DMS153 treated with DMSO at 0.1 percent for 48 hours (cell line): ENCODE measurements at regions not wholly inside any gene's neighbourhood (a gene's known extent, or its start where the extent isn't known, plus 50 kb on each side); places are given as distances from the start of the nearest gene placed in this dataset.

Experiments
- DNase-seq: peaks from one replicate; lab custom pipeline; 2025; ENCODE audit not compliant: unreplicated experiment; lab: John Stamatoyannopoulos, UW

- DNase-seq: no peak
Observed at GRCh38 chr22:27298332-27298731, 503.2 kb downstream of the MN1 start.

GRCh38 chr22:27298742-27299141, 502.8 kb downstream of the MN1 start:
- DNase-seq: no peak

- DNase-seq: no peak
Observed at GRCh38 chr22:27299181-27300085, 502.1 kb downstream of the MN1 start.

GRCh38 chr22:27300536-27301285, 500.8 kb downstream of the MN1 start:
- DNase-seq: no peak

- no peak for DNase-seq
Observed at GRCh38 chr22:27302501-27302900, 499.1 kb downstream of the MN1 start.

- DNase-seq: no peak
Observed at GRCh38 chr22:27303718-27304117, 497.8 kb downstream of the MN1 start.

- DNase-seq: no peak
Observed at GRCh38 chr22:27306771-27307170, 494.8 kb downstream of the MN1 start.

- no peak for DNase-seq
Observed at GRCh38 chr22:27307545-27308247, 493.9 kb downstream of the MN1 start.

GRCh38 chr22:27308513-27308912, 493.0 kb downstream of the MN1 start:
- no peak for DNase-seq

- no peak for DNase-seq
Observed at GRCh38 chr22:27309697-27310096, 491.9 kb downstream of the MN1 start.

GRCh38 chr22:27310966-27311697, 490.4 kb downstream of the MN1 start:
- no peak for DNase-seq

GRCh38 chr22:27311698-27312550, 489.6 kb downstream of the MN1 start:
- no peak for DNase-seq

GRCh38 chr22:27312565-27312964, 489.0 kb downstream of the MN1 start:
- no peak for DNase-seq

GRCh38 chr22:27312966-27313855, 488.3 kb downstream of the MN1 start:
- no peak for DNase-seq

GRCh38 chr22:27314276-27314807, 487.2 kb downstream of the MN1 start:
- DNase-seq: no peak

GRCh38 chr22:27315833-27316232, 485.7 kb downstream of the MN1 start:
- DNase-seq: no peak

- no peak for DNase-seq
Observed at GRCh38 chr22:27317096-27317495, 484.5 kb downstream of the MN1 start.

GRCh38 chr22:27317971-27318428, 483.6 kb downstream of the MN1 start:
- DNase-seq: no peak

GRCh38 chr22:27318516-27318915, 483.0 kb downstream of the MN1 start:
- no peak for DNase-seq
